ENCODE measurements at regions not wholly inside any gene's neighbourhood (a gene's known extent, or its start where the extent isn't known, plus 50 kb on each side); places are given as distances from the start of the nearest gene placed in this dataset.
"Not testable (repeated sequence)": the region's sequence is repeated elsewhere in the genome, so short reads cannot be mapped to it uniquely, and the experiment has no call there.

- peak; percentile 48 for DNase-seq (ENCODE audit: low spot score)
Measured at GRCh38 chr1:29688471-29689365, 452.4 kb downstream of the PTPRU start.

GRCh38 chr1:29687601-29688244 is 451.4 kb downstream of the PTPRU start:
- DNase-seq (ENCODE audit: low spot score): no peak

GRCh38 chr1:29687166-29687565 is 450.8 kb downstream of the PTPRU start:
- no peak for DNase-seq (ENCODE audit: low spot score)

- DNase-seq (ENCODE audit: low spot score): no peak
Measured at GRCh38 chr1:29686012-29686930, 449.9 kb downstream of the PTPRU start.

- DNase-seq (ENCODE audit: low spot score): no peak
Measured at GRCh38 chr1:29685387-29685786, 449.1 kb downstream of the PTPRU start.

GRCh38 chr1:29684141-29684540 is 447.8 kb downstream of the PTPRU start:
- DNase-seq (ENCODE audit: low spot score): no peak

- no peak for DNase-seq (ENCODE audit: low spot score)
Measured at GRCh38 chr1:29683472-29683871, 447.1 kb downstream of the PTPRU start.

- no peak for DNase-seq (ENCODE audit: low spot score)
Measured at GRCh38 chr1:29682919-29683295, 446.6 kb downstream of the PTPRU start.

- DNase-seq (ENCODE audit: low spot score): no peak
Measured at GRCh38 chr1:29682171-29682918, 446.0 kb downstream of the PTPRU start.

- DNase-seq (ENCODE audit: low spot score): not testable (repeated sequence)
Measured at GRCh38 chr1:29681416-29681815, 445.1 kb downstream of the PTPRU start.

GRCh38 chr1:29679828-29680558 is 443.7 kb downstream of the PTPRU start:
- no peak for DNase-seq (ENCODE audit: low spot score)

GRCh38 chr1:29679316-29679715 is 443.0 kb downstream of the PTPRU start:
- DNase-seq (ENCODE audit: low spot score): no peak

GRCh38 chr1:29677028-29678024 is 441.0 kb downstream of the PTPRU start:
- DNase-seq (ENCODE audit: low spot score): no peak

- no peak for DNase-seq (ENCODE audit: low spot score)
Measured at GRCh38 chr1:29676496-29676895, 440.2 kb downstream of the PTPRU start.

- no peak for DNase-seq (ENCODE audit: low spot score)
Measured at GRCh38 chr1:29675481-29676263, 439.4 kb downstream of the PTPRU start.

- DNase-seq (ENCODE audit: low spot score): no peak
Measured at GRCh38 chr1:29674627-29675326, 438.5 kb downstream of the PTPRU start.

- DNase-seq (ENCODE audit: low spot score): peak; percentile 39
Measured at GRCh38 chr1:29673669-29674626, 437.6 kb downstream of the PTPRU start.

Data from H4 (cell line).